H9 (cell line): ENCODE measurements at regions not wholly inside any gene's neighbourhood (a gene's known extent, or its start where the extent isn't known, plus 50 kb on each side); places are given as distances from the start of the nearest gene placed in this dataset.

Experiments
- DNase-seq: peaks from one replicate; pipeline ENCODE4 v3.0.0-alpha.2; 2017
- H2AFZ ChIP-seq: one replicate; pipeline ENCODE4 v1.6.1; 2013; ENCODE audit warnings: mild to moderate bottlenecking, low read length, control low read depth, moderate library complexity
- H2AK5ac ChIP-seq: 2 replicates; pipeline ENCODE4 v1.6.1; 2013; ENCODE audit warnings: low read length, control low read depth, mixed read lengths; ENCODE audit not compliant: insufficient read length
- H2BK120ac ChIP-seq: one replicate; pipeline ENCODE4 v1.6.1; 2013; ENCODE audit warnings: low read depth, mild to moderate bottlenecking, low read length, control low read depth, inconsistent platforms; ENCODE audit not compliant: poor library complexity, severe bottlenecking
- H2BK12ac ChIP-seq: 2 replicates; pipeline ENCODE4 v1.6.1; 2013; ENCODE audit warnings: low read length, control low read depth, mixed read lengths, low read depth; ENCODE audit not compliant: insufficient read length
- H2BK15ac ChIP-seq: 2 replicates; pipeline ENCODE4 v1.6.1; 2013; ENCODE audit warnings: low read depth, low read length, control low read depth
- H2BK20ac ChIP-seq: one replicate; pipeline ENCODE4 v1.6.1; 2013; ENCODE audit warnings: low read depth, mild to moderate bottlenecking, low read length, control low read depth, inconsistent platforms; ENCODE audit not compliant: poor library complexity, severe bottlenecking
- H2BK5ac ChIP-seq: 2 replicates; pipeline ENCODE4 v1.6.1; 2013; ENCODE audit warnings: low read length, control low read depth, mixed read lengths; ENCODE audit not compliant: insufficient read length
- H3K14ac ChIP-seq: 2 replicates; pipeline ENCODE4 v1.6.1; 2013; ENCODE audit warnings: low read length, control low read depth; ENCODE audit not compliant: insufficient read depth
- H3K18ac ChIP-seq: 2 replicates; pipeline ENCODE4 v1.6.1; 2013; ENCODE audit warnings: low read depth, mild to moderate bottlenecking, mixed read lengths, low read length, control low read depth; ENCODE audit not compliant: insufficient read length
- H3K23ac ChIP-seq: 2 replicates; pipeline ENCODE4 v1.6.1; 2013; ENCODE audit warnings: low read length, control low read depth, mixed read lengths, low read depth; ENCODE audit not compliant: insufficient read length
- H3K23me2 ChIP-seq: 2 replicates; pipeline ENCODE4 v1.6.1; 2013; ENCODE audit warnings: low read depth, mild to moderate bottlenecking, mixed read lengths, low read length, control low read depth; ENCODE audit not compliant: insufficient read length, poor library complexity, severe bottlenecking
- H3K27ac ChIP-seq: 2 replicates; pipeline ENCODE4 v1.5.1; 2013; ENCODE audit warnings: low read length, control low read depth, mixed read lengths, low read depth; ENCODE audit not compliant: insufficient read length
- H3K27me3 ChIP-seq: 2 replicates; pipeline ENCODE4 v1.6.1; 2013; ENCODE audit warnings: low read length, control low read depth, inconsistent platforms; ENCODE audit not compliant: insufficient read depth
- H3K4ac ChIP-seq: 2 replicates; pipeline ENCODE4 v1.6.1; 2013; ENCODE audit warnings: low read depth, mild to moderate bottlenecking, control low read depth, inconsistent platforms, low read length, moderate library complexity
- H3K4me1 ChIP-seq: 2 replicates; pipeline ENCODE4 v1.6.1; 2013; ENCODE audit warnings: low read length, control low read depth, inconsistent platforms; ENCODE audit not compliant: insufficient read depth
- H3K4me2 ChIP-seq: 2 replicates; pipeline ENCODE4 v1.6.1; 2013; ENCODE audit warnings: low read length, control low read depth, mixed read lengths; ENCODE audit not compliant: insufficient read length, insufficient read depth
- H3K56ac ChIP-seq: 2 replicates; pipeline ENCODE4 v1.6.1; 2013; ENCODE audit warnings: low read depth, mild to moderate bottlenecking, mixed read lengths, low read length, control low read depth; ENCODE audit not compliant: insufficient read length
- H3K79me1 ChIP-seq: 2 replicates; pipeline ENCODE4 v1.6.1; 2013; ENCODE audit warnings: low read depth, mild to moderate bottlenecking, moderate library complexity, low read length, control low read depth, inconsistent platforms; ENCODE audit not compliant: insufficient read depth, poor library complexity, severe bottlenecking
- H3K79me2 ChIP-seq: 2 replicates; pipeline ENCODE4 v1.6.1; 2013; ENCODE audit warnings: low read length, control low read depth, inconsistent platforms; ENCODE audit not compliant: insufficient read depth
- H3K9ac ChIP-seq: 2 replicates; pipeline ENCODE4 v1.6.1; 2013; ENCODE audit warnings: low read length, control low read depth, mixed read lengths; ENCODE audit not compliant: insufficient read length; ENCODE audit errors: extremely low read depth
- H3K9me3 ChIP-seq: one replicate; pipeline ENCODE4 v1.6.1; 2013; ENCODE audit warnings: low read depth, low read length, inconsistent platforms; ENCODE audit not compliant: control insufficient read depth
- H3T11ph ChIP-seq: one replicate; pipeline ENCODE4 v1.6.1; 2013; ENCODE audit warnings: mild to moderate bottlenecking, low read length, control low read depth, inconsistent platforms
- H4K20me1 ChIP-seq: one replicate; pipeline ENCODE4 v1.6.1; 2013; ENCODE audit not compliant: control insufficient read depth, insufficient read length, insufficient read depth
- H4K5ac ChIP-seq: 2 replicates; pipeline ENCODE4 v1.6.1; 2013; ENCODE audit warnings: low read depth, mild to moderate bottlenecking, mixed read lengths, low read length, control low read depth; ENCODE audit not compliant: insufficient read length
- H4K8ac ChIP-seq: replicated peaks from 2 replicates; pipeline ENCODE4 v1.6.1; 2013; ENCODE audit warnings: low read length, control low read depth, mixed read lengths, low read depth; ENCODE audit not compliant: insufficient read length
- H4K91ac ChIP-seq: 2 replicates; pipeline ENCODE4 v1.6.1; 2013; ENCODE audit warnings: low read depth, mild to moderate bottlenecking, moderate library complexity, mixed read lengths, low read length, control low read depth; ENCODE audit not compliant: insufficient read length
- H3K27ac Mint-ChIP-seq, 3 experiments: 2 replicates in 2 of 3; 3 replicates in 1 of 3; pipeline ENCODE4 v1.8.0; 2020 to 2021; ENCODE audit warnings: mixed read lengths in 3 of 3, mild to moderate bottlenecking in 1 of 3, moderate library complexity in 1 of 3
- H3K27me3 Mint-ChIP-seq: 2 replicates; pipeline ENCODE4 v1.8.0; 2021; ENCODE audit warnings: low read depth, mild to moderate bottlenecking, moderate library complexity, mixed read lengths
- H3K36me3 Mint-ChIP-seq, 3 experiments: 2 replicates in 2 of 3; 3 replicates in 1 of 3; pipeline ENCODE4 v1.8.0; 2020 to 2021; ENCODE audit warnings: low read depth in 3 of 3, mixed read lengths in 3 of 3; ENCODE audit not compliant: insufficient read depth in 1 of 3
- H3K4me1 Mint-ChIP-seq, 2 experiments: 2 replicates each; pipeline ENCODE4 v1.8.0; 2020; ENCODE audit warnings: mixed read lengths in 2 of 2
- H3K4me3 Mint-ChIP-seq, 2 experiments: 2 replicates in 1 of 2; 3 replicates in 1 of 2; pipeline ENCODE4 v1.8.0; 2020 to 2021; ENCODE audit warnings: mild to moderate bottlenecking in 2 of 2, mixed read lengths in 2 of 2, moderate library complexity in 1 of 2
- H3K9me3 Mint-ChIP-seq, 2 experiments: 2 replicates in 1 of 2; 3 replicates in 1 of 2; pipeline ENCODE4 v1.8.0; 2020; ENCODE audit warnings: mild to moderate bottlenecking in 2 of 2, mixed read lengths in 2 of 2, moderate library complexity in 1 of 2
- WGBS: extraction: QIAGEN DNeasy Blood & Tissue Kit; methylation state at CpG from one replicate; pipeline ENCODE4 v1.1.7; 2013; ENCODE audit warnings: missing lambda C conversion rate, low lambda C conversion rate, mixed read lengths; ENCODE audit not compliant: insufficient read length; ENCODE audit errors: extremely low coverage; 5-methylcytosine and 5-hydroxymethylcytosine counted together
- TF ChIP-seq, protein P1 (sequence below): fragments of 200-600 bp; sonication (generic); conservative IDR thresholded peaks from 3 replicates; pipeline ENCODE4 v1.8.0; 2021; ENCODE audit warnings: antibody characterized with exemption, mild to moderate bottlenecking

GRCh38 chr1:80462006-80462405, 1338.7 kb upstream of the ADGRL2 start:
- TF ChIP-seq, protein P1, sequence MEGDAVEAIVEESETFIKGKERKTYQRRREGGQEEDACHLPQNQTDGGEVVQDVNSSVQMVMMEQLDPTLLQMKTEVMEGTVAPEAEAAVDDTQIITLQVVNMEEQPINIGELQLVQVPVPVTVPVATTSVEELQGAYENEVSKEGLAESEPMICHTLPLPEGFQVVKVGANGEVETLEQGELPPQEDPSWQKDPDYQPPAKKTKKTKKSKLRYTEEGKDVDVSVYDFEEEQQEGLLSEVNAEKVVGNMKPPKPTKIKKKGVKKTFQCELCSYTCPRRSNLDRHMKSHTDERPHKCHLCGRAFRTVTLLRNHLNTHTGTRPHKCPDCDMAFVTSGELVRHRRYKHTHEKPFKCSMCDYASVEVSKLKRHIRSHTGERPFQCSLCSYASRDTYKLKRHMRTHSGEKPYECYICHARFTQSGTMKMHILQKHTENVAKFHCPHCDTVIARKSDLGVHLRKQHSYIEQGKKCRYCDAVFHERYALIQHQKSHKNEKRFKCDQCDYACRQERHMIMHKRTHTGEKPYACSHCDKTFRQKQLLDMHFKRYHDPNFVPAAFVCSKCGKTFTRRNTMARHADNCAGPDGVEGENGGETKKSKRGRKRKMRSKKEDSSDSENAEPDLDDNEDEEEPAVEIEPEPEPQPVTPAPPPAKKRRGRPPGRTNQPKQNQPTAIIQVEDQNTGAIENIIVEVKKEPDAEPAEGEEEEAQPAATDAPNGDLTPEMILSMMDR, result no peak
- Histone ChIP-seq H2AK5ac (no peak overlapping the region), H3K4me1 (no peaks in the 10 kb centered on the region), H2AFZ (no peak overlapping the region), H2BK20ac (no peak overlapping the region), H3K27ac (no peak overlapping the region), H3K9me3 (no peaks in the 10 kb centered on the region), H4K8ac (no peak overlapping the region), H2BK12ac (no peak overlapping the region), H4K5ac (no peak overlapping the region), H4K91ac (no peak overlapping the region), H2BK5ac (no peak overlapping the region), H3K9ac (no peak overlapping the region), H3K79me2 (no peaks in the 10 kb centered on the region), H2BK120ac (no peak overlapping the region), H3T11ph (no peak overlapping the region), H3K18ac (no peak overlapping the region), H3K23ac (no peak overlapping the region), H3K14ac (no peak overlapping the region), H3K27me3 (no peaks in the 10 kb centered on the region; the same call in 1 of the 2 replicates), H3K56ac (no peak overlapping the region), H3K4me2 (no peak overlapping the region), H2BK15ac (no peak overlapping the region), H3K23me2 (no peaks in the 10 kb centered on the region), H3K79me1 (no peaks in the 10 kb centered on the region), H4K20me1 (no peaks in the 10 kb centered on the region), H3K4ac (no peak overlapping the region)
- Mint-ChIP-seq H3K9me3 (peaks cover 11% of the 10 kb centered on the region in 2 experiments; a peak in 4 of 5 replicates), H3K27me3 (no peaks in the 10 kb centered on the region), H3K27ac (0 out of 7 replicates have a peak overlapping the region, but pooled peaks of 1 of the 3 experiments have one; percentile 1), H3K4me3 (no peak overlapping the region), H3K36me3 (peaks cover 3 to 10% (median 6%) of the 10 kb centered on the region in 3 experiments; a peak in 4 of 7 replicates), H3K4me1 (peaks cover 8% of the 10 kb centered on the region in 2 experiments)
- WGBS, result no CpG with 5 or more reads among the region's 1 CpG
- DNase-seq, result no peak
